Fibroblast of the conjunctiva (primary cell): ENCODE measurements at regions not wholly inside any gene's neighbourhood (a gene's known extent, or its start where the extent isn't known, plus 50 kb on each side); places are given as distances from the start of the nearest gene placed in this dataset.

Source experiments
- DNase-seq: peaks from one replicate; pipeline ENCODE4 v3.0.0-alpha.2; 2010; ENCODE audit warnings: low read depth

- DNase-seq, result no peak
Observed at GRCh38 chr15:70185251-70185711, 87.6 kb upstream of the TLE3 start.

- no peak for DNase-seq
Observed at GRCh38 chr15:70182858-70183695, 85.4 kb upstream of the TLE3 start.

GRCh38 chr15:70181626-70182255, 84.0 kb upstream of the TLE3 start:
- no peak for DNase-seq

GRCh38 chr15:70180186-70180875, 82.6 kb upstream of the TLE3 start:
- DNase-seq, result no peak

- no peak for DNase-seq
Observed at GRCh38 chr15:70179309-70179892, 81.7 kb upstream of the TLE3 start.

- DNase-seq, result no peak
Observed at GRCh38 chr15:70178335-70179084, 80.8 kb upstream of the TLE3 start.

GRCh38 chr15:70172566-70173225, 75.0 kb upstream of the TLE3 start:
- DNase-seq, result no peak

GRCh38 chr15:70172124-70172523, 74.4 kb upstream of the TLE3 start:
- DNase-seq, result no peak

- DNase-seq, result no peak
Observed at GRCh38 chr15:70171256-70171886, 73.7 kb upstream of the TLE3 start.

- no peak for DNase-seq
Observed at GRCh38 chr15:70170096-70170699, 72.5 kb upstream of the TLE3 start.

GRCh38 chr15:70169147-70169546, 71.4 kb upstream of the TLE3 start:
- DNase-seq, result no peak

GRCh38 chr15:70167155-70167554, 69.4 kb upstream of the TLE3 start:
- no peak for DNase-seq

GRCh38 chr15:70166506-70167087, 68.9 kb upstream of the TLE3 start:
- DNase-seq, result no peak

GRCh38 chr15:70165716-70166284, 68.1 kb upstream of the TLE3 start:
- DNase-seq, result no peak

GRCh38 chr15:70164910-70165715, 67.4 kb upstream of the TLE3 start:
- no peak for DNase-seq

- DNase-seq, result no peak
Observed at GRCh38 chr15:70164156-70164900, 66.6 kb upstream of the TLE3 start.

- no peak for DNase-seq
Observed at GRCh38 chr15:70160803-70161565, 63.3 kb upstream of the TLE3 start.
